ENCODE measurements at regions not wholly inside any gene's neighbourhood (a gene's known extent, or its start where the extent isn't known, plus 50 kb on each side); places are given as distances from the start of the nearest gene placed in this dataset.

DNA sequence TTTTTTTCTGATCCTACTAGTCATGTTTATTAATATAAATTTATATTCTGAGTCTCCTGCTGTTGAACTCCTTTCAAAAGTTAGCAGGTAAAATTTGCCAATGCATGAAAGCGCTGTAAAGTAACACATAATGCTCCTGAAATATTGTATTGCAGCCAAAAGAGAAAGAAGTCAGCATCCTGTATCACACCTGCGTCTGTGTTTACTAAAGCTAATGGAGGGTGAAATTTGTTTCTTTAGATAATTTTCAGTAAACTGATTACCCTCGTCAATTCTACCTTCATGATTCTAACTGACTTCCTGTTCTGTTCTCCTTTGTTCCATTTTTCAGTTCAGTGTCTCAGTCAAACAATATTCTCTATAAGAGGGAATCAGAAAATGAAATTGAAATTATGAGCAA lies 415.4 kb downstream of the CDH9 start:
- no peak overlapping the region for H3K27ac ChIP-seq
- DNase-seq: no peak
- no peak for ATAC-seq
- TF ChIP-seq, protein P1, sequence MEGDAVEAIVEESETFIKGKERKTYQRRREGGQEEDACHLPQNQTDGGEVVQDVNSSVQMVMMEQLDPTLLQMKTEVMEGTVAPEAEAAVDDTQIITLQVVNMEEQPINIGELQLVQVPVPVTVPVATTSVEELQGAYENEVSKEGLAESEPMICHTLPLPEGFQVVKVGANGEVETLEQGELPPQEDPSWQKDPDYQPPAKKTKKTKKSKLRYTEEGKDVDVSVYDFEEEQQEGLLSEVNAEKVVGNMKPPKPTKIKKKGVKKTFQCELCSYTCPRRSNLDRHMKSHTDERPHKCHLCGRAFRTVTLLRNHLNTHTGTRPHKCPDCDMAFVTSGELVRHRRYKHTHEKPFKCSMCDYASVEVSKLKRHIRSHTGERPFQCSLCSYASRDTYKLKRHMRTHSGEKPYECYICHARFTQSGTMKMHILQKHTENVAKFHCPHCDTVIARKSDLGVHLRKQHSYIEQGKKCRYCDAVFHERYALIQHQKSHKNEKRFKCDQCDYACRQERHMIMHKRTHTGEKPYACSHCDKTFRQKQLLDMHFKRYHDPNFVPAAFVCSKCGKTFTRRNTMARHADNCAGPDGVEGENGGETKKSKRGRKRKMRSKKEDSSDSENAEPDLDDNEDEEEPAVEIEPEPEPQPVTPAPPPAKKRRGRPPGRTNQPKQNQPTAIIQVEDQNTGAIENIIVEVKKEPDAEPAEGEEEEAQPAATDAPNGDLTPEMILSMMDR (IDR thresholded peaks at IDR 0.05): no peak
- H3K4me1 ChIP-seq: no peaks in the 10 kb centered on the region
- no peaks in the 10 kb centered on the region for H3K27me3 ChIP-seq
- intact Hi-C loops (cut with DNase I): no loop called here
- WGBS, 2 donors: 57 to 71% methylated on average over 3 of the region's 3 CpGs
- no peak overlapping the region for H3K4me3 ChIP-seq
- peaks cover 0 to 6% (median 0%) of the 10 kb centered on the region in 11 donors for H3K9me3 ChIP-seq
- H3K36me3 ChIP-seq: no peaks in the 10 kb centered on the region

DNA sequence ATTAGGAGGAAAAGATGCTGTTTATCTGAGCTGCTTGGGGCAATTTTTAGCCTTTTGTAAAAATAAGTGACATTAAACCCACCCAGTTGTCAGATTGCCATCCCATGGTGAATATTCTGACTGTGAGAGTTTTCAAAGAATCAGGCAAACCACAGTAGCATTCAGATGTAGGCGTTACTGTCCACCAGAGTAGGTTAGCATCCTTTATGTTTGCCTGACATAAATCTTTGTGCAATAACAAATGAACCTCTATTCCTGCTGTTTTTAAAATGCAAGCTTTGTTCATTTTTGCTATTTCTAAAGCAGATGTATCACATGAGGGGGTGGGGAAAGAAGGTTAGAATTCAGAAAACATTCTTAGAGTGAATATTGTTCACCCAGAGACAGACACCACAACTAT lies 427.8 kb downstream of the CDH9 start:
- DNase-seq (no peak), ATAC-seq (no peak)
- Histone ChIP-seq H3K27me3 (no peaks in the 10 kb centered on the region), H3K9me3 (peaks cover 0 to 18% (median 0%) of the 10 kb centered on the region in 11 donors), H3K27ac (no peak overlapping the region), H3K36me3 (no peaks in the 10 kb centered on the region), H3K4me3 (no peak overlapping the region), H3K4me1 (no peaks in the 10 kb centered on the region)
- intact Hi-C loops (cut with DNase I): no loop called here
- 71 to 81% methylated on average over 1 of the region's 1 CpG for WGBS, 2 donors
- TF ChIP-seq, protein P1 (IDR thresholded peaks at IDR 0.05): no peak

DNA sequence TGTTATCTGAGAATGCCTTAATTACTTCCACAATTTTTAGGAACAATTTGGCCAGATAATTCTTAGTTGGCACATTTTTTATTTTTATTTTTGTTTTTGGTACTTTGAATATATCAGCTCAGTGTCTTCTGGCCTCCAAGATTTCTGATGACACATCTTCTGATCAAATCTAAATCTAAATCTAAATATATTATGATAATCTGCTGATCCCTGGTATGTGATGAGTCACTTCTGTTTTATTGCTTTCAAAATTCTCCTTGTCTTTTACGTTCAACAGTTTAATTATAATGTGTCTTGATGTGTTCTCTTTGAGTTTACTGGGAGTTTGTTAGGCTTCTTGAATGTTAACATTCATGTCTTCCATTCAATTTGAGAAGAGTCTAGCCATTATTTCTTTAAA lies 436.8 kb downstream of the CDH9 start:
- Histone ChIP-seq H3K27ac (no peak overlapping the region), H3K27me3 (no peaks in the 10 kb centered on the region), H3K4me3 (no peak overlapping the region), H3K9me3 (peaks cover 0 to 11% (median 0%) of the 10 kb centered on the region in 11 donors), H3K36me3 (no peaks in the 10 kb centered on the region), H3K4me1 (no peaks in the 10 kb centered on the region)
- ATAC-seq (no peak), DNase-seq (no peak)
- intact Hi-C loops (cut with DNase I): no loop called here
- WGBS, 2 donors: 65 to 66% methylated on average over 1 of the region's 1 CpG
- TF ChIP-seq, protein P1 (IDR thresholded peaks at IDR 0.05): no peak

DNA sequence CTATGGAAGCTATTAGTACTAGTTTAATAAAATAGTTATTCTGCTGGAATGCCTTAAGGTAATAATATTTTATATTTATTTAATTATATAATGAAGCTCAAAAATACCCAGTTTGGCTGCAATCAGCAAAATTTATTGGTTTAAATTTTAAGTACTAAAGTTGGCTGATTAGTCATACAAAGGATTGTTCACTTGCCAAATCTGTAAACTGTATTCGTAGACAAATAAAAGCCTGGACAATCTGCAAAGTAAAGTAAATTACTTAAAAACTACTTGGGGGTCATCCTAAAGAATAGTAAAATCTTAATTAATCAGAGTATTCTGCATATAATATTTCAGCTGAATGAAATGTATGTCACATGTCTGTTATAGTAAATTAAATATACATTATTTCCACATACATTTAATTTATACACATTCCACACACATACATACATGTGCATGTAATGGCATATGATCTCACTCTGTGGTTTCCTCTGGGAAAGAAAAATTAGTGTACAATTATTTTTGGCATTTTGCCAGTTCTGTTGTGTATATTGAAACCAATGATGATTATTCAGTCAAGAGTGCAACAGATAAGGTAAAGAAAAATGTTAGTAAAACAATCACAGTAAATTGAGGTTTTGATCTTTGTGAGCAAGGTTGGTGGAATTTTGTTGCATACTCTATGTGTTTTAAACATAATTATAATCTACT lies 455.9 kb downstream of the CDH9 start:
- no peaks in the 10 kb centered on the region for H3K4me1 ChIP-seq
- peaks cover 0 to 19% (median 0%) of the 10 kb centered on the region in 11 donors for H3K9me3 ChIP-seq
- TF ChIP-seq, protein P1 (IDR thresholded peaks at IDR 0.05): no peak
- no peak overlapping the region for H3K4me3 ChIP-seq
- ATAC-seq (no peak), DNase-seq (no peak)
- 69 to 79% methylated on average over 1 of the region's 1 CpG for WGBS, 2 donors
- H3K27me3 ChIP-seq: no peaks in the 10 kb centered on the region
- no peaks in the 10 kb centered on the region for H3K36me3 ChIP-seq
- H3K27ac ChIP-seq: no peak overlapping the region
- intact Hi-C loops (cut with DNase I): no loop called here
